ENCODE measurements at regions not wholly inside any gene's neighbourhood (a gene's known extent, or its start where the extent isn't known, plus 50 kb on each side); places are given as distances from the start of the nearest gene placed in this dataset.
"Not testable (repeated sequence)": the region's sequence is repeated elsewhere in the genome, so short reads cannot be mapped to it uniquely, and the experiment has no call there.

DNA sequence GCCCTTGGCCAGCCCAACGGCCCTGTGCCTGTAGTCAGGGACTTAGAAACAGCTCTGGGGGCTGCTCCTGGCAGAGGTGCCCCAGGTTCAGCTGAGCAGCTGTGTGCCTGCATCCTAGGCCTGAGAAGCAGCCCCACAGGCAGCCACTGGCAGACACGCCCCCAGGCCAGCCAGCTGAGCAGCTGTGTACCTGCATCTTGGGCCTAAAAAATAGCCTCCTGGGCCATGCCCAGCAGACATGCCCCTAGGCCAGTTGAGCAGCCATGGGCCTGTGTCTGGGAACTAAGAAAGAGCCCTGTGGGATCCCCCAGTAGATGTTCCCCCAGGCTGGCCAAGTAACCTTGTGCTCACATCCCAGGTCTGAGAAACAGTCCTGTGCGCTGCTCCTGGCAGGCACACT lies 64.0 kb downstream of the TBR1 start:
- DNase-seq (ENCODE audit: low read depth, low spot score) = no peak

DNA sequence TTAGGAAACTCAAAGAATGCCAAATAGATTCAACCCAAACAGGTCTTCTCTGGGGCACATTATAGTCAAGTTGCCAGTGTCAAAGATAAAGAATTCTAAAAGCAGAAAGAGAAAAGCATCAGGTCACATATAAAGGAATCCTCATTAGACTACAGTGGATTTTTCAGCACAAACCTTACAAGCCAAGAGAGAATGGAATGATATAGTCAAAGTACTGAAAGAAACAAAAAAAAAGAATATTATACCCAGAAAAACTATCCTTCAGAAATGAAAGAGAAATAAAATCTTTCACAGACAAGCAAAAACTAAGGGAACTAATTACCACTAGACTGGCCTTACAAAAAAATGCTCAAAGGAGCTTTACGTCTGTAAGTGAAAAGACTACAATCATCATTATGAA lies 65.5 kb downstream of the TBR1 start:
- DNase-seq (ENCODE audit: low read depth, low spot score) = no peak

DNA sequence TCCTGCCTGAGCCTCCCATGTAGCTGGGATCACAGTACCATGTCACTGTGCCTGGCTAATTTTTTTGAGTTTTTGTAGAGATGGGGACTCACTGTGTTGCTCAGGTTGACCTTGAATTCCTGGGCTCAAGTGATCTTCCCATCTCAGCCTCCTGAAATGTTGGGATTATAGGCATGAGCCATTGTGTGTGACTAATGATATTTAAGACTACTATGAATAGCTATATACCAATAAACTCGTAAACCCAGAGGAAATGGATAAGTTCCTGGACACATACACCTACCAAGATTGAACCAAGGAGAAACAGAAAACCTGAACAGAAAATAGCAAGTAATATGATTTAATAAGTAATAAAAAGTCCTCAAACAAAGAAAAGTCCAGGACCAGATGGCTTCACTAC lies 68.0 kb downstream of the TBR1 start:
- no peak for DNase-seq (ENCODE audit: low read depth, low spot score)

DNA sequence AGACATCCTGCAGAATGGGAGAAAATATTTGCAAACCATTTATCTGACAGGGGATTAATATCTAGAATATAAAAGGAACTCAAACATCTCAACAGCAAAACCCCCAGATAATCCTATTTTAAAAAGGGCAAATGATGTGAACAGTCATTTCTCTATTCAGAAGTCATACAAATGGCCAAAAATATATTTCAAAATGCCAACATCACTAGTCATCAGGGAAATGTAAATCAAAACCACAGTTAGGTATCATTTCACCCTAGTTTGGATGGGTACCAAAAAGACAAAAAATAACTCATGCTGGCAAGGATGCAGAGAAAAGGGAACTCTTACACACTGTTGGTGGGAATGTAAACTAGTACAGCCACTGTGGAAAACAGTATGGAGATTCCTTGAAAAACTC lies 70.0 kb downstream of the TBR1 start:
- DNase-seq (ENCODE audit: low read depth, low spot score) = no peak

DNA sequence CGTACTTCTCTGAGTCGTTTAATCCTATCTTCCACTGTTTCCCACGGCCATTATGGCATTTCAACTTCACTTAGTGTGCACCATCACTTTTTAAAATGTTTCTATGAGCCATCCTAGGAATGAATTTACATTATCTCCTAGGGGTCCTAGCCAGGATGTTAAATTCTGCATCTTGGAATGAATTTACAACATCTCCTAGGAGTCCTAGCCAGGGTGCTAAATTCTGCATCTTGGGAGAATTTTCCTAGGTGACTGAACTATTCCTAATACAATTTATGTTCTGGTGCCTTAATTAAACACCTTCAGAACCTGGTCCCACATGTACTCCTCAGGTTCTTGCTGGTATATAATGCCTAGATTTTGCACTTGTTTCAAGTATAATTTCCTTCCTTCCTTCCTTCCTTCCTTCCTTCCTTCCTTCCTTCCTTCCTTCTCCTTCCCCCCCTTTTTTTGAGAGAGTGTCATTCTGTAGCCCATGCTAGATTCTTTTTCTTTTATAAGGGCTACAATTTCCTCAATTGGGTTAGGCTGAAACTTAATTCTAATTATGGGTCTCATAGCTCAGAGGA lies 72.1 kb downstream of the TBR1 start:
- DNase-seq (ENCODE audit: low read depth, low spot score) = no peak

DNA sequence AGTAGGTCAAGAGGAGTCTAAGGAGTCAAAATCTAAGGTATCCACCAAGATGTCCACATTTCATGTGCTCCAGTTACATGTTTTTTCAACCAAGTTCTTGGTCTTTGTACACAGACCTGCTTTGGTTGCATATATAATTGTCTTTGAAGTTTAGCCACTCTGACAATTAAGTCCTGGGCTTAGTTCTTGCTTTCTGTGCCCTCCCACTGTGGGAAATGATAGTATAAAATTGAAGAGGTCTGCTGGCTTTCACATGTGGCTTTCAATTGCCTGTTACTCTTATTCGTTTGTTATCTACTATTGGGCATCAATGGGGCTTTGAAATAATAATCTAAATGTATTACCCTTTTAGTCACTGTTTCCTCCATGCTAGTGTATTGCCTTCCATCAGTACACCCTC lies 72.8 kb downstream of the TBR1 start:
- DNase-seq (ENCODE audit: low read depth, low spot score) = no peak

DNA sequence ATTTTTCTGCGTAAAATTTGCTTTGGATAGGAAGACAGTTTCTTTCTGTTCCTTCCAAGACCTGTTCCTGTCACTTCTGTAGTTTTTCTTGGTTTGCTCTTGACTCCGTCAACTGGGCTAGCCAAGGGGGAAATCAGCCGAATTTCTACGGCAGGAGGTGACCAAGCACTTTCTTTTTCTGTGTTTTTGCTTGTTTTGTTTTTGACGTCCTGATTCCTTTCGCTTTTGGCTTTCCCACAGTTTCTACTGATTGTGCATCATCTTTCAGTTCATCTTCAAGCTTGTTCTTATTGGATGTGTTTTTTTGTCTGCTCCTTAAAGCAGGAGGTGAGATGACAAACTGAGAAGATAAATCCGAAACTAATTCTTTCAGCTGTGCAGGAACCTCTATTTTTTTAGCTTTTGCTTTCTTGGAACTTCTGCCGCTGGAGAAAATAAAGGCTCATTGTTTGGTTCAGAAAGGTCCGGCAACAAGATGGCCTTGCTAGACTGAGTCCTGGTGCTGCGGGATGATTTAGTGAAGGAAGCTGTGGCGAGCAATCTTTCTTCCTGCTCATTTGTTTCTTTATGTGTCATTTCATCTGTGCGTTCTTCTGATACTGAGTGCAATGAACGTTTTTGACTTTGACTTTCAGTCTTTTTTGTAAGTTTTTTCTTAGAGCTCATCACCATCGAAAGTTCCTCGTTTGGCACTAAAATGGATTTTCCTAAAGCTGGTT lies 85.0 kb downstream of the TBR1 start:
- DNase-seq (ENCODE audit: low read depth, low spot score) = not testable (repeated sequence)

DNA sequence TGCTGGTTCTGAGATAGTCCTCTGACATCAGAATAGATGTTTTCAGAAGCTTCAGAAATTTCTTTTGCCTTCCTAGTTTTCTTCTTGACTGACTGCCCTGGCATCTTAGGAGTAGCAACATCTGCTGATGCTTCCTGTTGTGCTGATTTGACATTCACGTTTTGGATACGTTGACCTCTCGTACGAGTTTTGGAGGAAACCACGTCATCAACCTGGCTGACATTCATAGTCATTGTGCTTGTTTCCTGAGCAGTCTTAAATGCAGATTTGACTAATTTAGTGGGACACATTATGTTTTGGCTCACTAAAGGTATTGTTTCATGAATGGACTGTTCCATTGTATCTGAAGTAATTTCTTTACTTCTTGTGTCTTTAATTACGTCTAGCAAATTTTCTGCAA lies 86.2 kb downstream of the TBR1 start:
- DNase-seq (ENCODE audit: low read depth, low spot score) = not testable (repeated sequence)

DNA sequence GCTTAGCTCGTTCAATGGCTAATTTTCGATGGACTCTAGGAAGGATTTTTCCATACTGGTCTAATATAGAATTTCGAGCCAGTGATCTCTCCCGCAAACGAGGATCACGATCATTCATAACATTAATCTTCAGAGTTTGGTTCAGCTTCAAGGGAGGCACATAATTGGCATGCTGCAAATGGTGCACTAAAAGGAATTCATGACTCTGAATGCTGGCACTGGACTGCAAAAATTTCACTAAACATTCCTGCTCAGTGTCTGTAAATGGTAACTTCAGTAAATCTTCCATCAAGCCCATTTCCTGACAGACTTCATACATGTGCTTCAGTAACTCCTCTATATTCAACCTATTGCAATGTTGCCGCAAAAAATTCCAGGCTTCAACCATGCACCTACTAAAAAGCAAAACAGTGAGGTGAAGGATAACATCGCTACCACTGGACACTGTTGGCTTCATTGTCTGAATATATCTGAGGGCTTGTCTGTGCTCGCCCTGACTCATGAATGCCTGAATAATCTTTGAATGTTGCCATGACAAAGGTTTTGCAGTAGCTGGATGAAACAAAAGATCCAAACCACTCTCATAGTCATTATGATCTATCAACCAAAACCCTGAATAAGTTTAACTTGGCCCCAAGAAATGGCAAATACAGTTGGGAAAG lies 88.7 kb downstream of the TBR1 start:
- not testable (repeated sequence) for DNase-seq (ENCODE audit: low read depth, low spot score)

DNA sequence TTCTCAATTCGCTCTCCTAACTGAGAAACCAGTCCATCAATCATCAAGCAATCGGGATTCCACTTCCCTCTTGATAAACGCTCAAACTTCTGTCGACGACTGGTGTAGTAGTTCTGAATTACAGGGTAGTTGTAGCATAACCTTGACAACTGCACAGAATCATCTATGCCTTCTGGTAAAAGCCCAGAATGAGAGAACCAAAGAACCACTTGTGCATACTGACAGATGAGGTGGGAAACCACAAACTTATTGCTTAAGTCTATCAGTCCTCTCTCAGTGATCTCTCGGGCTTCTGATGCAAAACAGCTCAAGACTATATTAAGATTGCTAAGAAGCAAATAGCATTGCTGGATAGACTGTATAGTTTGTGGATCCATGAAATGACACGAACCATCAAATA lies 89.4 kb downstream of the TBR1 start:
- DNase-seq (ENCODE audit: low read depth, low spot score) = not testable (repeated sequence)

DNA sequence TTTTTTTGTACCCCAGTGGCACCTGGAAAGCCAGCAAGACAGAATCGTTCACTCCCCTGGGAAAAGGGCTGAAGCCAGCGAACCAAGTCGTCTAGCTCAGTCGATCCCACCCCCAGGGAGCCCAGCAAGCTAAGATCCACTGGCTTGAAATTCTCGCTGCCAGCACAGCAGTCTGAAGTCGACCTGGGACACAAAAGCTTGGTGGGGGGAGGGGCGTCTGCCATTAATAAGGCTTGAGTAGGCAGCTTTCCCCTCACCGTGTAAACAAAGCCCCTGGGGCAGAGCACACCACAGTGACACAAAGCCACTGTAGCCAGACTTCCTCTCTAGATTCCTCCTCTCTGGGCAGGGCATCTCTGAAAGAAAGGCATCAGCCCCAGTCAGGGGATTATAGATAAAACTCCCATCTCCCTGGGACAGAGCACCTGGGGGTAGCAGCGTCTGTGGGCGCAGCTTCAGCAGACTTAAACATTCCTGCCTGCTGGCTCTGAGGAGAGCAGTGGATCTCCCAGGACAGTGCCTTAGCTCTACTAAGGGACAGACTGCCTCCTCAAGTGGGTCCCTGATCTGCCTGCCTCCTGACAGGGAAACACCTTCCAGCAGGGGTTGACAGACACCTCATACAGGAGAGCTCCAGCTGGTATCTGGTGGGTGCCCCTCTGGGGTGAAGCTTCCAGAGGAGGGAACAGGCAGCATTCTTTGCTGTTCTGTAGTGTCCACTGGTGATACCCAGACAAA lies 97.4 kb downstream of the TBR1 start:
- DNase-seq (ENCODE audit: low read depth, low spot score) = peak; percentile 72

DNA sequence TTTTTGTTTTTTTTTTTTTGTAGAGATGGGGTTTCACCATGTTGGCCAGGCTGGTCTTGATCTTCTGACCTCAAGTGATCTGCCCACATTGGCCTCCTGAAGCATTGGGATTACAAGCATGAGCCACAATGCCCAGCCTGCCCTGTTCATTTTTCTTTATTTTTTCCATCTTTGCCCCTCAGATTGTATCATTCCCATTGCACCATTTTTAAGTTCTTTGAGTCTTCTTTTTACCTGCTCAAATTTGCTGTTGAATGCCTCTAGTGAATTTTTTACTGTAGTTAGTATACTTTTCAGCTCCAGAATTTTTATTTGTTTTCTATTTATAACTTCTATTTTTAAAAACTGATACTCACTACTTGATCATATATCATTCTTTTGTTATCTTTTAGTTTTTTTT lies 101.4 kb upstream of the SLC4A10 start:
- no peak for DNase-seq (ENCODE audit: low read depth, low spot score)

DNA sequence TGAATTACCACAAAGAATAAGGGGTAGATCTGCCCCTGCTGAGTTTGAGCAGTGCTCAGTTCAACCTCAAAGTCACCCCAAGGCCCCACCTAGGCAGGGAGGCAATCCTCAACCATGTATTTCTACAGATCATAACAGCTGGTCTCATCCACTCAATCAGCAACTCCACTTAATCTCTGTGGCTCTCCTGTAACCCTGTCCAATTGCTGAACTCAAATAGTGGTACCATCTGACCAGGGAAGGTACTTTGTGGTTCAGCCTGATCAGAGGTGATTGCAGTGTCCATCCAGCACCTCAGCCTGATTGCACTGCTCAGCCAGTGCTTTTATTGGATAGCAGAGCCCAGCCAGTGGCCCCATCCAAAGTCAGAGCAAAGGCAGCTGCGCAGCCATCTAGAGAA lies 91.0 kb upstream of the SLC4A10 start:
- no peak for DNase-seq (ENCODE audit: low read depth, low spot score)

DNA sequence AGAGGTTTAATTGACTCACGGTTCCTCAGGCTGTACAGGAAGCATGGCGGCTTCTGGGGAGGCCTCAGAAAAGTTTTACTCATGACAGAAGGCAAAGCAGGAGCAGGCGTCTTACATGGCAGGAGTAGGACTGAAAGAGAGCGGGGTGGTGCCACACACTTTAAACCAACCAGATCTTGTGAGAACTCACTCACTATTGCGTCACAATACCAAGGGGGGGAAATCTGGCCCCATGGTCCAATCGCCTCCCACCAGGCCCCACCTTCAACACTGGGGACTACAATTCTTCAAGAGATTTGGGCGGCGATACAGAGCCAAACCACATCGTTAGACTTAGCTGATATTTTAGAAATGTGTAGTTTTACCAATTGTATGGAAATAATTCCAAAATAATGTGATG lies 77.6 kb upstream of the SLC4A10 start:
- no peak for DNase-seq (ENCODE audit: low read depth, low spot score)

DNA sequence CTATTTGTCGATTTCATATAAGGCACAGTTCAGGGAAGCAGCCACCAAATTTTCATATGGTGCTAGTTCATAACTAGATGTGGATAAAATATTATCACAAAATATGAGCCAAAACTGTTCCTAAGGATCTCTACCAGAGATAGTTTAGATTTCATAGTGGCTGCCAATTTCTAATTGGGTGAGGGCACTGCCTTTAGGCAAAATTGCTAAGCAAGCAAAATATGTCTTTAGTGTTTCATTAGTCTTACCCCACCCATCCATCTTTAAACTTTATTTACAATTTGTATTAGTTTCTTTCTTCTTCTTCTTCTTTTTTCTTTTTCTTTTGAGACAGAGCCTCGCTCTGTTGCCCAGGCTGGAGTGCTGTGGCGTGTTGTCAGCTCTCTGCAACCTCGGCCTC lies 77.1 kb upstream of the SLC4A10 start:
- no peak for DNase-seq (ENCODE audit: low read depth, low spot score)

DNA sequence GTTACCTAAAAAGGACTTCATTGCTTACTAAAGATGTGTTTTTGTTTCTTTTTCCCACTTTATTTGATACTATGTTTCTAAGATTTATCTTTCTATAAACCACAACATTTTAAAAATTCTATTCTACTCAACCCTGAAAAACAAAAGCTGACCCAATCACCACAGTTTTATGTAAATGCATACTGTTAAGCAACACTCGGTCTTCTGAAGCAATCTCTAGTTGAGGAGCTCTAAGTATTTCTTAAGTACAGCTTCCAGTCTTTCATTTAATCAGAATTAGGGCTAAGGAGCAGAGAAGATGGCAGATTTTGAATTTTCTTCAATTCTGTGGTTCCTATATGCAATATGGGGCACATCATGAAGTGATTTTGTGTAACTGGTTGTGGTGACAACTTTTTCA lies 72.2 kb upstream of the SLC4A10 start:
- DNase-seq (ENCODE audit: low read depth, low spot score) = no peak

DNA sequence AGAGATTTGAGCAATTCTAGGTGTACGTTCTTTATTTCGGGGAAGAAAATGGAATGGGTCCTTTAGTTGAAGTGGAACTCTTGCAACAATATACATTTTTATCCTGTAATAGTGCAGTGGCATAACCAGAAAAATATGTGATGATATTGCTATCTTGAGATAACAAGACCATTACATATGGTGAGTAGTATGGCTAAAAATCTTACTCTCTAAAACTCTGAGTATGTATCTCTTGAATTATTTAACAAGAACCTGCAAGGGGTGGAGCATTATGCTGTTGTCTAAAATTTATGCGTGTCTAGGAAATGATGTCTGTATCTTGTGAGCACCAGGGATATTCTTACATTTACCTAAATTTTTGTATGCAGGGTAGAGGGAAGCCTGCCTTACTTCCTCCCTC lies 68.4 kb upstream of the SLC4A10 start:
- DNase-seq (ENCODE audit: low read depth, low spot score) = no peak

DNA sequence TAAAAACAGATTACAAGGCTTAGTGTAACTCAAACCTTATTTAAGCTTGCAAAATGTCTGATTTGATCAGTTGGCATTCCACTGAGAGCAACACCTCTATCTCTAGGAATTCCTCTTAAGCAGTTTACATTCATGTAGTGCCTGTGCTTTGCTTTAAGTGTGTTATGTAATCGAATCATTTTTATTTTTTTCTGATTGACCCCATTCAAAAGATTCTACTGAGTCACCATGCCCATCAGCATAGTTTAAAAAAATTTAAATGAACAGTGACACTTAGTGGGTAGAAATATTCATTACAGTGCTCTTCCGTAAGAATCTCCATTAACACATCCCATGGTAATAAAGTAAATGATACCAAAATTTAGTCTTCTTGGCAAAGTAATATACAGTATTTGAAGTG lies 67.8 kb upstream of the SLC4A10 start:
- DNase-seq (ENCODE audit: low read depth, low spot score) = no peak

DNA sequence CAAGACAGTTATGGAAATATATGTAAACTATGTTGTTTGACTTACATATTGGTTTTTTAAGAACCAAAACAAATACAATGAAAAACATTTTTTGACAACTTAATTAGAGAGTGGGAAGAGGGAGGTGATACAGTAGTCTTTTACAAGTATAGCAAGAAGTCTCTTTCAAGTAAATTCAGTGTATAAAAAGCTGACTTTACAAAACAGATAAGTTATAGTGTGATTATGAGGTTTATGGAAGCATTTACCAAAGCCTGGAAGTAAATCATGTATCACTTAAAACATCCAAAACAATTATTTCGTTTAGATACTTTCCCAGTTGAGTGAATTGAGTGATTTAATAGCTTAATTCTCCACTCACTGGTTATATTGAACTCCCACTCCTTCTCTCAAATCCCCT lies 66.7 kb upstream of the SLC4A10 start:
- DNase-seq (ENCODE audit: low read depth, low spot score) = no peak

DNA sequence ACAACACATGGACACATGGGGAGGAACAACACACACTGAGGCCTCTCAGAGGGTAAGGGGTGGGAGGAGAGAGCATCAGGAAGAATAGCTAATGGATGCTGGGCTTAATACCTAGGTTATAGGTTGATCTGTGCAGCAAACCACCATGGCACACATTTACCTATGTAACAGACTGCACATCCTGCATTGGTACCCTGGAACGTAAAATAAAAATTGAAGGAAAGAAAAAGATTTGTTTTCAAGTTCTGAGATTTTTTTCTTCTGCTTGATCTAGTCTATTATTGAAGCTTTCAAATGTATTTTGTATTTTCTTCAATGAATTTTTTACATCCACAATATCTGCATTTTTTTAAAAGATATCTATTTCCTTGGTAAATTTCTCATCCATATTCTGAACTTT lies 59.3 kb upstream of the SLC4A10 start:
- DNase-seq (ENCODE audit: low read depth, low spot score) = no peak

DNA sequence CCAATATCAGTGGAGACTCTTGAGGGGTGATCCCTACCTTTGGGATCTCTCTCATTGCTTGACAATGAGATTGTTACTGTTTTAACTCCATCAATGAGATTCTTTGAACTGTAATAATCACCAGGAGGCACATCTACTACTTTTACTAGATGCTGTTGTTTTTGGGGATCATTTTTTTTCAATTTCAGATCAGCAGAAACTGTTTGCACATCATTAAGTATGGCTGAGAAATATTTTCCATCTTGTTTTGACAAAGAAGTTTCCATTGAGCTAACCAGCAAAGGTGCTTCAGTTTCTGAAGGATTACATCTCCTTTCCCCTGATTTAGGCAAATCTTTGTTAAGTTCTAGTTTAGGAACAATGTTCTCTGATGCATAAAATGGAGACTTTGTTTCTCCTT lies 54.8 kb upstream of the SLC4A10 start:
- DNase-seq (ENCODE audit: low read depth, low spot score) = no peak

DNA sequence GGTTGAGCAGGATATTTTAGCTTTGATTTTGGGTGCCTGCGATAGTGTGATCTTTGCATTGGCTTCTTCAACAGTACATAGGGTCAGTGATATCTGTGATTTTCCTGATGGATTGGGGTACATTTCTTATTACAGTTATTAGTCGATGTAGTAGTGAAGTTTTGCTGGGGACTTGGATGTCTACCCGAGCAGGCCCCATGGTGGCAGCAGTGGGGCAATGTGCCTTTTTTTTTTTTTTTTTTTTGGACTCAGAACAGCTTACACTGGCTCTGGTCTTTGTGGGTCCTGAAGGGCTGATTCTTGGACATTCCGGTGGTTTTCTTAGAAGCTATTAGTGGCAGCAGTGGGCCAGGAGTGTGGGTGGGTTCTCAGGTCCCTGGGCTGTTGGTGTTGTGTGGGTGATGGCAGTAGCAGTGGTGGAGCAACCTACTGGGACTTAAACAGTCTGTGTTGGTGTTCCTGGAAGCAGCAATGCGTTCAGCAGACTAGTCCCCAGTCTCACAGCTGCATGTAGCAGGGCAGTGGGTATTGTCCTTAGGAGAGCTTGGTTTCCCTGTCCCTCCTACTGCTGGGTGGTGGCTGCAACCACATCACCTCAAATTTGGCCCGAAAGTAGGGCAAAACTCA lies 53.7 kb upstream of the SLC4A10 start:
- DNase-seq (ENCODE audit: low read depth, low spot score) = peak; percentile 10
